GM19035 (cell line): ENCODE measurements at regions not wholly inside any gene's neighbourhood (a gene's known extent, or its start where the extent isn't known, plus 50 kb on each side); places are given as distances from the start of the nearest gene placed in this dataset.

ENCODE experiments used
- ATAC-seq: cut with Tn5 transposase; IDR thresholded peaks from one replicate; pipeline ENCODE4 v1.9.1; 2021; ENCODE audit not compliant: unreplicated experiment

- ATAC-seq: no peak
These were observed 183.6 kb upstream of the ATP11B start for GRCh38 chr3:182609575-182610156.

- ATAC-seq: no peak
These were observed 181.0 kb upstream of the ATP11B start for GRCh38 chr3:182612332-182612731.

GRCh38 chr3:182617500-182617899 lies 175.8 kb upstream of the ATP11B start:
- ATAC-seq: no peak

DNA sequence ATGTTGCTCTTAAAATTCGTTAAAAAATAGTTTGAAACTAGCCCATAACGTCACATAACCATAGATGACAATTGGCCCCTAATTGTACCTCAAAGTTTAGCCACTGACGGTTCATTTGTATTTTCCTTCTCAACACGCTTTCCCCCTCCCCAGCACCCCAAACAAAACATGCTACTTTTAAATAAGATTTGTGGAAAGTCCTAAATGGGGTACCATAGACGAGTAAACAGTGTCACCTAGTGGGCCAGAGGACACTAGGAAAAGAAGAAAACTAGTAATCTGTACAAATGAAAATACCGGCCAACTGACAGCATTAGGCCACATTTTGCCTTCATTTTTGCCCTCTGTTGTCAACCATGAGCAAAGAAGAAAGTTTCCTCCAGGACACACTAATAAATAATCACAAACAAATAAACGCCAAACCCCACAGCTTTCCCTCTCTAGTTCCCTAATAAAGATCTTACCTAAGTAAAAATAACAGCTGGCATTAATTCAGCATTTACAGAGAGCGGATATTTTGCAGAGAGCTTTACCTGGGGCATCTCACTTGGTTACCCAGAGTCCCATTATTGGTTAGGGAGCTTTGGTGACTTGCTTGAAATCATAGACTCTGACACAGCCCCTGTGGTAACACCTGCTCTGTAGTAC lies 175.1 kb upstream of the ATP11B start:
- ATAC-seq: no peak

- ATAC-seq: no peak
These were observed 174.2 kb upstream of the ATP11B start for GRCh38 chr3:182618981-182619591.

GRCh38 chr3:182620723-182621434 lies 172.4 kb upstream of the ATP11B start:
- ATAC-seq: no peak

DNA sequence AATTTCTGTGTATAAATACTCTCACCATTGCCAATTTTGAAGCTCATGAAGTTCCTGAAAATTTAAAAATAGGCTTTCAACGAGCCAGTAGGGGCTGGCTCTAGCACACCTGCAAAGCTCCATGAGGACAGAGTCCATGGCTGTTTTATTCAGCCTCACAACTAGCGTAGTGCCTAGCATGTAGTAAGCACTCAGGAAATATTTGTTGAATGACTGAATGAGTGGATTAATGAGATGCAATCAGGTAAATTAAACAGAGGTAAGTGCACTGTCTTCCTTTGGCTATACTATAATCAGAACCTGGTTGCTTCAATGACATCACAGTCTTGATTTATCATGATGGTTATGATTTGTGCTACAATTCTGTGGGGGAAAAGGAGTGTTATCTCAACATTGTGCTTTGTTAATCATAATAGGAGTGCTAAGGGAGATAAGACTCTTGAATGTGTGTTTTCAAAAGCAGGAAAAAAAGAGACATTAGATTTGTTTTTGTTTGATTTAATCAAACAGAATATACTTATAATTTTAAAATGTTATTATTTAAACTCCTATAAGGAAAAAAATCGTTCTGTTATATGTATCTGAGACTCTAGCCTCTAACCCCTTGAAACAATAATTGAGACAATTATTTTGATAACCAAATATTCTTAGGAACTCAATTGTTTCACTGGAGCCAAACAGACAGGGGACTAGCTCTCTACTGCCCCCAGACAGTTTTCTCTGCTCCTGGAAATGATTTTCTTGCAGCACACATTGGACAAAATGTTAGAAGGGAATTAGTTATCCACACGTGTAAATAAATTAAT lies 171.7 kb upstream of the ATP11B start:
- ATAC-seq: no peak

GRCh38 chr3:182622241-182622545 lies 171.1 kb upstream of the ATP11B start:
- ATAC-seq: no peak

GRCh38 chr3:182626484-182627467 lies 166.5 kb upstream of the ATP11B start:
- no peak for ATAC-seq

DNA sequence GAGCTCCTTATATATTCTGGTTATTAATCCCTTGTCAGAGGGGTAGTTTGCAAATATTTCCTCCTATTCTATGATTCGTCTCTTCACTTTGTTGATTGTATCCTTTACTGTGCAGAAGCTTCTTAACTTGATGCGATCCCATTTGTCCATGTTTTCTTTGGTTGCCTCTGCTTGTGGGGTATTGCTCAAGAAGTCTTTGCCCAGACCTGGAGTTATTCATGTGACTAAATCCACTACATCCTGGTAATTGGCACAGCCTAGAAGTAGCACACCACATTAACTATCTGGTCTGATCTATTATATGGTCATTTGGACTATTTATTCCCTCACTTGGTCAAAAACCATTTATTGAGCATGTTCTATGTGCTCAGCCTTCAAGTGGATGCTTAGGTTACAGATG lies 164.8 kb upstream of the ATP11B start:
- ATAC-seq: no peak

DNA sequence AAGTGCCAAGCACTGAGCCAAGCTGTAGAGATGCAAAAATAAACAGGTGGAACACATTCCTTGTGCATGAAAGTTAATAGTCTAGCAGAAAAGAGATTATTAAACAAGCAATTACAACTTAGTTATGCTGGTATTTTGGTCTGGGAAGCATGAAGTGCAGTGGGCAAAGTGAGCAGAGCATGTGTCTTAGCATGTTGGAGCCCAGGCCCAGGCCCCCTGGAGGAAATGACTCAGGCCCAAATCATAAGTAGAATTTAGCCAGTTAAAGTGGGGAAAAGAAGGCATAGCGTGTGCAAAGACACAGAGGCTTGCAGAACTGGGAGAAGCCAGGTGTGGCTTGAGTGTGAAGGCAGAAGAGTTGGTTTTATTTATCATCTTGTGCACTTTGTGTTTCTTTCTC lies 163.8 kb upstream of the ATP11B start:
- no peak for ATAC-seq

GRCh38 chr3:182631183-182632076 lies 161.9 kb upstream of the ATP11B start:
- ATAC-seq: no peak

DNA sequence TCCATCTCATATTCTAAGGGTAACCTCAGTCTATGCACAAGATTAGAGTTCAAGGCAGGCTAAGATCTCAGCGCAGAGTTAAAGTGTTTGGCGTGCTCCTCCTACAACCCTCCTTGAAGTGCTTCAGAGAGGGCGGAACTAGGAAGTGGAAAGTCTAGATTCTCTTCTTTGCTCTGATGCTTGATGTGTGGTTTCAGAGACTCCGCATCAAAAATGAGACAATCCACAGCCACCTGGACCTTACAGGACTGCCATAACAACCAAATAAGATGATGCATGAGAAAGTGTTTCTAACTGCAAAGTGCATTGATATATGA lies 161.3 kb upstream of the ATP11B start:
- no peak for ATAC-seq

- no peak for ATAC-seq
These were observed 160.1 kb upstream of the ATP11B start for GRCh38 chr3:182633186-182633585.

GRCh38 chr3:182636646-182637045 lies 156.7 kb upstream of the ATP11B start:
- no peak for ATAC-seq

DNA sequence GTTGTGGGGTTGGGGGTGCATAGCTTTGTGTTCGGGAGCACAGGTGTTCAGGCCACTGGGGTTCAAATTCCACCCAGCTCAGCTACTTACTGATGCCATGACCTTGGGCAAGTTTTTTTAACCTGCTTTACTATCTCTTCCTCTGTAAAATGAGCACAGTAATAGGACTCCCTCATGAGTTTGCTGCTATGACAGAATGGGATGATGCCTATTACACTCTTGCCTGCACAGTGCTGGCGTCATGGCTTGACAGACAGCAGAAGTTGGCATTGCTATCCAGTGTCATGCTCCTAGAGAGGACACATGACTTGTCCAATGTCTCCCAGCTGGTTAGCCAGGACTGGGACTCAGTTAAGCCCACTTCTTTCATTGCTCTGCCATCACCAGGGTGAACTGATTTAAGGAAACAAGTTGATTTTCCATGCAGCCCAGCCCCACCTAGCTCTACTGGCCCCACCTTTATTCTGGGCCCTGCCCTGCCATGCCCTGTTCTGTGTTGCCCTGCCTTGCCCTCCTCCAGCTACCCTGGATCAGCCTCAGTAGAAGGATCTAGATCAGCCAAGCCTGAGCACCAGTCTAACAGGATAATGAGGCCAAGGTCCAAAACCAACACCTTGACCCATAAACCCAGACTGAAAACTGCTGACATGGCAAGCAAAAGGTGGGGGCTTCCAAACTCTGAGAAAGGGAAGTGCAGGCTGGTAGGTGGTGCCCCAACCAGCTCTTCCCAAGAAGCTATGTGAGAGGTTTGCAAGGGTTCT lies 155.8 kb upstream of the ATP11B start:
- no peak for ATAC-seq

DNA sequence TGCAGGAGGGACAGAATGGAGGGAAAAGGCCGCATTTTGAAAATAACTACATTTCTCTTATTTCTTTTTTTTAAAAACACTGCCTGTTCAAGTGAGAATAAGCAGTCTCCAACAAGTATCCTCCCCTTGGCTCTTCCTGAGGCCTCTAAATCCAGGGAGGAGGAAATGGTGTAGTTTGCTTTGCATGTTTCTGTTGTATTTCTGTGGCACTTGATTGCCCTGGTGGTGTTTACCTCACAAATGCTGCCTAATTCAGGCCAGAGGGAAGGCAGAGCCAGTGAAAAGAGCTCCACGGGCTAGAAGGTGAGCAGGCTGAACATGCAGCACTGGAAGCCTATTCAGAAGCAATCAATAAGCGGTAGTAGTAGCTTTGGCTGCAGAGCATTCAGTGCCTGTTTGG lies 149.3 kb upstream of the ATP11B start:
- ATAC-seq: no peak

DNA sequence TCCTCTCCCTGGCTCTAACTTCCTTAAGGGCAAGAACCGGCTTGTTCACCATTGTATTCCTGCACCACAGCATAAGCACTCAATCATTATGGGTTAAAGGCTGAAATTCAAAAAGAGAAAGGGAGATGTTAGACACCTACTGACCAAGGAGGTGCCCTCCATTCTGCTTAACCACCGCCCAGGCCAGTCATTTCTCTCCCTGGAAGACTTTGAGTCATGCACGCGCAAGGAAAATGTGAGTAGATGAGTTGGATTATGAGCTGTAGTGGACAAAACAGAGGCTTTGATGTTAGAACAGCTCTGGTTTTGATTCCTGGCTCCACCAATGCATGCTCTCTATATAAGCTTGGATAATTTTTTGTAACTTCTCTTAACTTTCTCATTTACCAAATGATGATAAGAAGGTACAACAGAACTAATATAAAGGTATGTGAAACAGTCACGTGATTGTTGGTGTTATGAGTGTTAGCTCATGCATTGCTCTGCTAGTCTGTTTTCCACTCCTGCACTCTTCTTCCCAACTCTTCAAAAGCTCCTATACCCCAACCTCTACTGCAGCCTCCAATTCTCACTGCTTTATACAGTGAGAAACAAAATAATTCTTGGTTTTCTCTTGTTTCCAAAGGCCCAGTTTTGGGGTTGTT lies 148.4 kb upstream of the ATP11B start:
- ATAC-seq: no peak
